ENCODE measurements at regions not wholly inside any gene's neighbourhood (a gene's known extent, or its start where the extent isn't known, plus 50 kb on each side); places are given as distances from the start of the nearest gene placed in this dataset.
A peak's percentile ranks its signal among the peaks of the same experiment; 100 is the strongest.
"Not testable (repeated sequence)": the region's sequence is repeated elsewhere in the genome, so short reads cannot be mapped to it uniquely, and the experiment has no call there.

DNA sequence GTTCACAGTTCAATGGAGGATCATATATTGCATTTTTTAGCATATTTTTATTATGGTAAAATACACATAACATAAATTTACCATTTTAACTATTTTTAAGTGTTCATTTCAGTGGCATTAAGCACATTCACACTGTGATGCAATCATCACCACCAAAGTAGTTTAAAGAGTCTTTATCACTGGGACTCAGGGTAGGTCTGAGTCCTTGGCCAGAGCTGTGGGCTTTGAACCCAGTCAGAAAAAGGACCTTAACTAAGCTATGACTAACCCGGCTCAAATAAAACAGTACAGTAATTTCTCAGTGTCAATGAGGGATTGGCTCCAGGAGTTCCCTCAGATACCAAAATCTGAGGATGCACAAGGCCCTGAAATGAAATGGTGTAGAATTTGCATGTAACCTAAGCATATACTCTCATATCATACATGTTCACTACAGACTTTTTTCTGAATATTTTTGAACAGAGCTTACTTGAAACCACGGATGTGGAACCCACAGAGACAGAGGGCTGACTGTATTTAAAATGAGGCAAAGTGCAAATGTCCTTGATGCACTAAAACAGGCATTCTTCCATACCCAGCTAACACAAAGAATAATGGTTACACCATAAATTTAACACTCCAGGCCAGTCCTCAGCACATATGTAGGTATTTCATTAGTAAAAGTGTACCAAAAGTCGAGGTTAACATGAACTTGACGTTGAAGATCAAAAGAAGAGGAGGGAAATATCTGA lies 246.2 kb downstream of the LNPK start:
- no peak for DNase-seq (ENCODE audit: low spot score)

GRCh38 chr2:175755169-175755568 lies 246.9 kb downstream of the LNPK start:
- DNase-seq (ENCODE audit: low spot score), result no peak

- no peak for DNase-seq (ENCODE audit: low spot score)
Observed at GRCh38 chr2:175750195-175750594, 251.9 kb downstream of the LNPK start.

GRCh38 chr2:175745911-175746310 lies 256.2 kb downstream of the LNPK start:
- DNase-seq (ENCODE audit: low spot score), result no peak

- DNase-seq (ENCODE audit: low spot score), result no peak
Observed at GRCh38 chr2:175744000-175744399, 258.1 kb downstream of the LNPK start.

- no peak for DNase-seq (ENCODE audit: low spot score)
Observed at GRCh38 chr2:175743011-175743410, 259.1 kb downstream of the LNPK start.

GRCh38 chr2:175742367-175742766 lies 259.7 kb downstream of the LNPK start:
- DNase-seq (ENCODE audit: low spot score), result no peak

DNA sequence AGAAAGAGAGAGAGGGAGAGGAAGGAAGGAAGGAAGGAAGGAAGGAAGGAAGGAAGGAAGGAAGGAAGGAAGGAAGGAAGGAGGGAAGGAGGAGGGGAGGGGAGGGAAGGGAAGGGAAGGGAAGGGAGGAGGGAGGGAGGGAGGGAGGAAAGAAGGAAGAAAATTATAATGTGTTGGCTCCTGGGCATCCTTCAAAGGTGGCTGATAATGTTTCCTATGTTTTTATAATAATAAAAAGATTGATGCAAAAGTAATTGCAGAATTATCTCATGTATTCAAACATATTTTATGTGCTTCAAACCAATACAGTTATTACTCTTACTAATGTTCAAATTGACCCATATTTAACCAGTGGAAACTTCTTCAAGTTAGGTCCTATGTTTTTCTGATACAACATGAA lies 260.9 kb downstream of the LNPK start:
- DNase-seq (ENCODE audit: low spot score), result no peak

DNA sequence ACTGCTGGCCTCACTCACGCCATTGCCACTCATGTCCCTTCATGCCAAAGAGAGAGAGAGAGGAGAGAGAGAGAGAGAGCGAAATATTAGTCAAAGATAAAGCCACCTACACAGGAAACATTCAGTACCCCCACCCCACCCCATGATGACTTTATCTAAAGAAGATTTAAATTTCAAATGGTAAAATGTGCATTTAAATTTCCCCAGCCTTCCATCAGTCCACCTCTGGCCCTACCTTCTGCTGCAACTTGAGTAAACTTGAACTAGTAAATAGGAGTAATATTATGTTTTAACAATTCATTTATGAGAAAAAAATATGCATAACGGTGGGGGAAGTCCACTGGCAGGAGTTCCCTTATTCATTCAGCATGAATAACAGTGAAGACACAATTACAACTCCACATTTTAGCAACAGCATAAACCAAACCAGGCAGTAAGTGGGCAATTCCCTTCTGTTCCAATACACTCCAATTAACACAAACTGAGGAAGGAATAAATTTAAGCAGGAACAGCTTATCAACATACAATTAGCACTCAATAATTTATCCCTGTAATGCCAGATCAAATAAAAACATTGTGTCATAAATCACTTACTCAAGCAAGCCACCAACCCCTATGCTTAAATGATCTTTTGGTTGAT lies 264.2 kb downstream of the LNPK start:
- DNase-seq (ENCODE audit: low spot score), result no peak

GRCh38 chr2:175734686-175735085 lies 267.4 kb downstream of the LNPK start:
- no peak for DNase-seq (ENCODE audit: low spot score)

DNA sequence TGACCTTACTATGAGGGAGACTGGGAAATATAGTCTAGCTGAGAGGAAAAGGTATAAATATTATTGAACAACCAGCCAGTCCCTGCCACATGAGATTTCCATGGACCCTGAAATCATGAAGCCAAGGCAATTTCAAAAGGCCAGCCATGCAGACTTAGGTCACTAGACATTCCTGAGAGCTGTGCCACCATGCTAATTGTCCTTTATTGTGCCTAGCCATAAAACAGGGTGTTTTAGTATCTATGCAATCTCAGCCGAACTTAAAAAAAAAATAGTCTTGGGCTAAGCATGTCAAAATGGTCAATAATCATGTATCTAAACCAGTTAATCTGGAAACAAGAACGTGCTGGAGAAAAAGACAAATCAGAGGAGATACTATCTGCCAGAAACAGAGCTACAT lies 269.5 kb downstream of the LNPK start:
- DNase-seq (ENCODE audit: low spot score), result no peak

DNA sequence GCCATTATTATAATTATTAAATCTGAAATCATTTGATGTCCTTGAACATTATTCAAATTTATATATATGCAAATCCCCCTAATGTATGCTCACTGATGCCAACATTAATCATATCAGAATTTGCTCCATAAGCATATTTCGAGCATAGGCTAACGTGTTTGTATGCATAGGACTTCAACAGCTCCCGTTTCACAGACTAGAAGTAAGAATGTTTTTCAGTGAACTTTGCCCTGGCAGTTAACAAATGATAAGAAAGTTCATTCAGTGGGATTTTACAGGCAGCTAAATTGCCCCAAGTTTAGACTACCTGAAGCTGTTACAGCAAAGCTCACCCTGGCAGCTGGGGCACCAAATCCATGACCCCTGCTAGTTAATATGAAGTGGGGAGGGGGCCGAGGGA lies 272.0 kb downstream of the LNPK start:
- DNase-seq (ENCODE audit: low spot score), result no peak

DNA sequence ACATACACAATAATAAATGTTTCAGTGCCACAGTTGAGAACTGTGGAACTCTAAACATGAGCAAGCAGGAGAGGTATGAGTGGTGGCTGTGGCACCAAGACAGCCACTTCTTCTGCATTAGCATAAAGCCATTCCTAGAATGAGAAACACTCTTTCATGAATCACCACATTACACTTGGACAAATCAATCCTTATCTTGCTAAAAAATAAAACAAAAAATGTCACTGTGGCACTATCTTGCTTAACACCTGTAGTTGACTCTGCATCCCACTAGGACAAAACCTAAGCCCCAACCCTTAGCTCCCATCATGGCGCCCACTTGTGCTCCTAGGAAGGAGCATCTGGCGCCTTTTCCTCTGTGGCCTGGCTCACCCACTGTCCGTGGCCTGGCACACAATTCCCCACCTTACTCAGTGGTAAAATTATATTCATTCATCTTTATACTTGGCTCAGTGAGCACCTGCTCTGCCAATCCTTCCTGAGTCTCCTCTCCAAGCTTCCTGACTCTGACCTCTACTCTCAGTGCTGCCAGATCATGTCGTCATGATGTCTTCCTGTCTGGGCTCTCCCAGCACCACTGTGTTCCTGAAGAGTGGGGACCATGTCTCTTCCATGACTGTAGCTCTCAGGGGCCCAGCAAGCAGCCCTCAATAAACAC lies 272.9 kb downstream of the LNPK start:
- no peak for DNase-seq (ENCODE audit: low spot score)

DNA sequence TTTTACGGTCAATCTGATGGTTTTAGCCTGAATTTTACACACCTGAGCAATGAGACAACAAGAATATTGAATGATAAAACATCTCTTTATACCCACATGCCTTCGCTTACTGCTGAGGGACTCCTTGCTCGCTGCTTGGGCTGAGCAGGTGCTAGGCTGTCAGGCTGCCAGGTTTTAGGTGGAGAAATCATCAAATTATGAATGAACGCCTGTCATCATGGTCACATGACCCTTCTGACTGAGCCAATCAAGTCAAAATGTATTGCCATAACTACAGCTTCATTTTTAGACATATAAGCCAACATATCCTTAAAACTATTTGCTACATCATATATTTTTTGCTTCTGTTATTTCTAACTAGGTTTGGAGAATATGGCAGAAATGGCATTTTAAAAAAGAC lies 274.0 kb downstream of the LNPK start:
- no peak for DNase-seq (ENCODE audit: low spot score)

DNA sequence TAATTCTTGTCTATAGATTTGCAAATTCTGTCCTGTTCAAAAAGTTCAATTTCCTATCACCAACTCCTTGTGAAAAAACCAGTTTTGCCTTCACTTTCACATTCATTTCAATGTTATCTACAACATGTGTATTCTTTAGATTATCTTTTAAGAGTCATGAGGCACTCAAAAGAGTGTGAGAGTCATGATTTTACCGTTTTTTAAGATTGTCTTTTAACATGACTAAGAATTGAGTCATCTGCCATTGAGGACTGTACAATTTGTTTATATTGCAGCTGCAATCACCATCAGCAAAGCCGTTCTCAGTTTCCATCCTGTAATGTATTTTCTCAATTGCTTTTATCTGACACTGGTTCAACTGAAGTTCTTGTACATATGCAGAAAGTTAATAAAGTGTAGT lies 275.8 kb downstream of the LNPK start:
- DNase-seq (ENCODE audit: low spot score), result peak; percentile 51

- no peak for DNase-seq (ENCODE audit: low spot score)
Observed at GRCh38 chr2:175709248-175709647, 292.8 kb downstream of the LNPK start.

GRCh38 chr2:175707322-175707721 lies 294.7 kb downstream of the LNPK start:
- no peak for DNase-seq (ENCODE audit: low spot score)

DNA sequence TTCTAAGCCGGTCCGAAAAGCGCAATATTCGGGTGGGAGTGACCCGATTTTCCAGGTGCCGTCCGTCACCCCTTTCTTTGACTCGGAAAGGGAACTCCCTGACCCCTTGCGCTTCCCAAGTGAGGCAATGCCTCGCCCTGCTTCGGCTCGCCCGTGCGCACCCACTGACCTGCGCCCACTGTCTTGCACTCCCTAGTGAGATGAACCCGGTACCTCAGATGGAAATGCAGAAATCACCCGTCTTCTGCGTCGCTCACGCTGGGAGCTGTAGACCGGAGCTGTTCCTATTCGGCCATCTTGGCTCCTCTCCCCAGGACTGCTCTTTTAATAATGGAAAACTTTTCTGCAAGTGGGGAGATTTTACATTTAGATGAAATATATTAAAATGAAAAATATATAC lies 297.5 kb downstream of the LNPK start:
- not testable (repeated sequence) for DNase-seq (ENCODE audit: low spot score)

DNA sequence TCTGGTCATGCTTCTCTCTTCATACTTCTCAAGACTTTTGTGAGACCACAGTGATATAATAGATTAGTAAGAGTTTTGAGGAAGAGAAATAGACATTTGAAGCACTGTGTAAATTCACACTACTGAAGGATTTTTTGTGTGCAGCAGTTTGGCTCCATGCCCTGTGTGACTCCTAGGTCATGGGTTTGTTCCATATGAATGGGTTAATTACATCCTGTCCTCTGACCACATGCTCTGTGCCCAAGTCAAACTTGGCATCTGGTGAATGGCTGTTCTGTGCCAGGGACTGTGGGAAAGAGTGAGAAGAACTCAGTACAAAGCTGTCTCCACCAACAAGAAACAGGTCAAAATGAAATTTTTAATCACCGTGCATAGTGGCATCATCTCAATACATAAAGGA lies 304.0 kb downstream of the LNPK start:
- peak; percentile 93 for DNase-seq (ENCODE audit: low spot score)

DNA sequence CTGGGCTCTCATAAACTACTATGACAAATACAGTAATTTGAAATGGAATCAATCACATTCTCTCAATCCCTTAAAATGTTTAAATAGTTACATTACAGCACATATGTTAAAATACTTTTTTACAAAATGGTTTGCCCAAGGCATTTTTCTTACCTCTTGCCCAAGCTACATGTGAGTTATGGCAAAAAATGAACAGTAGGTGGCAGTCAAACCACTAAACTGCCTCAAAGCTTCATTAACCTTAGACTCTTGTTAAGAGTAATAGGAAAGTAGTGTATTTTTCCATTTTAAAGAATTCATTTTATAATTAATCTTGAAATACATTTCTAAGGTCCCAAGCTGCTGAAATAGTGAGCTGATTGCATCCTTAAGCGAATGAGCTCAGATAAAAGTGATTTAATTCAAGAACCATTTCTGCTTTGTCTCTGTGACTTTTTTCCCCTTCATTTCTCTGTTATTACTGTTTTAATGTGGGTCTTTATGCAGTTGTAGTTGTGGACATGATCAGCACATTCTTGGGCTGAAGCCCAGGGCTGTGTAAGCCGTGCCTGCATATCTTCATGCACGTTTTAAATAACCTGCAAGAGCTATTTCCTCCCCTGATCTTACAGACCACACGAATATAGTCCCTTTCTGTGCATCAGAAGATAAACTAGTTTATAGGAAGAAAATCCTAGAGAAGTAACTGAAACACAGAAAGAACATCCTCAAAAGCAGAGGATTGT lies 311.8 kb downstream of the LNPK start:
- DNase-seq (ENCODE audit: low spot score), result no peak

DNA sequence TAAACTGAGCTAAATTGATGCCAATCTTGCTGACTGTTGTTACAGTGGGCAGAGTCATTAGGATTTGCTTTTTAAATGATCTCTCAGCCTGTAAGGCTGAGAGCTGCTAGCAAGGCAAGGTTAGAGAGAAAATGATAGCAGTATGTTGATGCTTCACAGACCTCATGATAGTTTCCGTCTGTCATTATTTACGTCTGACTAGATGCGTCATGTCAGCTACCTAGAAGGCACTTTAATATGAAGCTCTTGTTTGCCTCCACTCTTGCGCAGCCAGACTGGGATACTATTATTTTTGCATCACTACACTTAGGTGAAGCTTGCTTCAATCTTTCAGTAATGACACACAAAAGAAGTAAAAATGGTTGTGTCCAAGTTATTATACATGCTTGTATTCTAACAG lies 313.8 kb downstream of the LNPK start:
- DNase-seq (ENCODE audit: low spot score), result no peak

GRCh38 chr2:175687465-175687864 lies 314.6 kb downstream of the LNPK start:
- no peak for DNase-seq (ENCODE audit: low spot score)

DNA sequence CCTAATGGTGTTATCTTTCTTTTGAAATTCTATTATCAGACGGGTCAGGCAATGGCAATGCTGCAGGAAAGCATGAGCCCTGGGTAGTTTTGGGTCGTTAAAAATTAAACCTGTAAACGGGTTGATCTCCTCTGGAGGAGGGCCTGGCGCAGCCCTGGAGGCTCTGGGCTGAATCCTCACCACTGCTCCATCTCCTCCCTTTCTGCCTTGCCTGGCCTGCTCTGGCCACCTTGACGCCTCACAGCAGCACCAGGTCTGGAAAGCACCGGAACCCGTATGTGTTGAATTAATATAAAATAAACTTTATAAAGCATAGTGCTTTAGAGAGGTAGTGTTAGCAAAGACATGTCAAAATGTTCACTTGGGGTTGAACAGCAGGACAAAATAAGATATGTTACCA lies 316.1 kb downstream of the LNPK start:
- DNase-seq (ENCODE audit: low spot score), result no peak
